ENCODE measurements at regions not wholly inside any gene's neighbourhood (a gene's known extent, or its start where the extent isn't known, plus 50 kb on each side); places are given as distances from the start of the nearest gene placed in this dataset.

- DNase-seq = no peak
Measured at GRCh38 chr3:161818106-161818505, 321.5 kb downstream of the OTOL1 start.

- no peak for DNase-seq
Measured at GRCh38 chr3:161821591-161821990, 325.0 kb downstream of the OTOL1 start.

GRCh38 chr3:161822291-161822690 lies 325.7 kb downstream of the OTOL1 start:
- no peak for DNase-seq

GRCh38 chr3:161823910-161824309 lies 327.3 kb downstream of the OTOL1 start:
- DNase-seq = no peak

GRCh38 chr3:161838021-161838420 lies 341.4 kb downstream of the OTOL1 start:
- no peak for DNase-seq

GRCh38 chr3:161848376-161848775 lies 351.8 kb downstream of the OTOL1 start:
- no peak for DNase-seq

- peak; percentile 23 for DNase-seq
Measured at GRCh38 chr3:161851941-161852566, 355.4 kb downstream of the OTOL1 start.

GRCh38 chr3:161852744-161853143 lies 356.1 kb downstream of the OTOL1 start:
- DNase-seq = no peak

- DNase-seq = peak; percentile 7
Measured at GRCh38 chr3:161854232-161854771, 357.7 kb downstream of the OTOL1 start.

GRCh38 chr3:161859057-161859456 lies 362.4 kb downstream of the OTOL1 start:
- DNase-seq = no peak

- DNase-seq = no peak
Measured at GRCh38 chr3:161859865-161860450, 363.4 kb downstream of the OTOL1 start.

- DNase-seq = no peak
Measured at GRCh38 chr3:161863775-161864174, 367.2 kb downstream of the OTOL1 start.

GRCh38 chr3:161866176-161866575 lies 369.6 kb downstream of the OTOL1 start:
- no peak for DNase-seq

- no peak for DNase-seq
Measured at GRCh38 chr3:161875483-161875882, 378.9 kb downstream of the OTOL1 start.

- DNase-seq = no peak
Measured at GRCh38 chr3:161879470-161879869, 382.9 kb downstream of the OTOL1 start.

- no peak for DNase-seq
Measured at GRCh38 chr3:161884830-161885229, 388.2 kb downstream of the OTOL1 start.

- no peak for DNase-seq
Measured at GRCh38 chr3:161890147-161890625, 393.6 kb downstream of the OTOL1 start.

- DNase-seq = no peak
Measured at GRCh38 chr3:161893972-161894371, 397.4 kb downstream of the OTOL1 start.

- DNase-seq = no peak
Measured at GRCh38 chr3:161894657-161895056, 398.0 kb downstream of the OTOL1 start.

GRCh38 chr3:161905520-161906132 lies 409.0 kb downstream of the OTOL1 start:
- DNase-seq = no peak

- DNase-seq = no peak
Measured at GRCh38 chr3:161913786-161914389, 417.3 kb downstream of the OTOL1 start.

GRCh38 chr3:161914703-161915417 lies 418.3 kb downstream of the OTOL1 start:
- no peak for DNase-seq

GRCh38 chr3:161915418-161915750 lies 418.8 kb downstream of the OTOL1 start:
- no peak for DNase-seq

All from suppressor macrophage treated with lipopolysaccharide for 4 hours (primary cell).